Glomerular endothelial cell (primary cell): ENCODE measurements at regions not wholly inside any gene's neighbourhood (a gene's known extent, or its start where the extent isn't known, plus 50 kb on each side); places are given as distances from the start of the nearest gene placed in this dataset.
"Not testable (repeated sequence)": the region's sequence is repeated elsewhere in the genome, so short reads cannot be mapped to it uniquely, and the experiment has no call there.

ENCODE experiments used
- DNase-seq: peaks from one replicate; pipeline ENCODE4 v3.0.0-alpha.2; 2011; ENCODE audit warnings: low read depth, low spot score; ENCODE audit errors: extremely low read depth

DNA sequence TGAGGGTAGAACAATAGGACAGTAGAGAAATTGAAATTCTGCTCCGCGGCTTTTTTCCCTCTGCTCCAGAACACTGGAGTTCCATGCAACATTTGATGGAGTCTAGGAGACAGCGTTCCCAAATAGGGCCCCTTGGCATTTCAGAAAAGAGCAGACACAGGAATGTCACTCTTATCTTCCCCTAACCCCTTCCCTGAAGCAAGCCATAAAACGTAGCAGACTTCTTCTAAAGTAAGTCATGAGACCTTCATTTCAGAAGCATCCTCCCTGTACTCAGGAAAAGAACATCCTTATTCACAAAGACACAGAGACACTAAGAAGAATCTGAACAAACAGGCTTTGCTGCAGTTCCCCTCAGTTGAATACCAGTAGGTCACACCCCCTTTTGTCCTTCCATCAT, 296.1 kb upstream of the SOX9 start:
- no peak for DNase-seq

DNA sequence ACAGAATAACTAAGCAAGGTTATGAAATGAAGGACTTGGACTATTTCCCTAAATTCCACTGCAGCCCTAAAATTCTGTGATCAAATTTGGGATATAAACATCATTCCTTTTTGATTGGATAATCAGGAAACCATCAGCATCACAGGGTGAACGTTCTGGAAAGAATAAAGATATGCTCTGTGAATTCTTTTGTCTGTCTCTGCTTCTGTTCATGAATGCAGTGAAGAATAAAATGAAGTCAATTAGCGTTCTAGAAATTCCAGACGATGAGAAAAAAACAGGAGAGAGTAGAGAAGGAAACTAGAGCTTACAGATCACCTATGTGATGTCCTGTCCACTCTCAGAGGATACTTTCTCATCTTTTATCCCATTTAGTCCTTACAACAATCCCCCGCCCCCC, 295.1 kb upstream of the SOX9 start:
- DNase-seq, result no peak

GRCh38 chr17:71828182-71828596, 292.6 kb upstream of the SOX9 start:
- DNase-seq, result no peak

DNA sequence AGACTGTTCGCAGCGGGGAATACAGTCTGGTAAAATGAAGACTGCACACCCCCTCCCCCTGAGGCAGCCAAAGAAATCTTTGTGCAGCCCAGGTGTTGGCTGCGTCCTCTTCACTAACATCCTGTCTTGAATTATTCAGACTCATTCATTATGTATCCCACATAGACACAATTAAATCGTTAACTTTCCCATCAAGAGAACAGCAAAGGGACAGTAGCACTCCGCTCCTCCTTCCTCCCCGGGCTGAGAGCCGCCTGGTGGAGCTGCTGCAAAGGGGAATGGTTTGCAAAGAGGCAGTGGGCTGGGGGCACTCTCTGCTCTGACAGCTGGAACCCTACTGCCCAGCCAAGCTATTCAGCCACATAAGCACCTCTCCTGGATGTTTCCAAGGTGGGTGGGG, 290.0 kb upstream of the SOX9 start:
- no peak for DNase-seq

GRCh38 chr17:71842986-71843385, 277.8 kb upstream of the SOX9 start:
- no peak for DNase-seq

DNA sequence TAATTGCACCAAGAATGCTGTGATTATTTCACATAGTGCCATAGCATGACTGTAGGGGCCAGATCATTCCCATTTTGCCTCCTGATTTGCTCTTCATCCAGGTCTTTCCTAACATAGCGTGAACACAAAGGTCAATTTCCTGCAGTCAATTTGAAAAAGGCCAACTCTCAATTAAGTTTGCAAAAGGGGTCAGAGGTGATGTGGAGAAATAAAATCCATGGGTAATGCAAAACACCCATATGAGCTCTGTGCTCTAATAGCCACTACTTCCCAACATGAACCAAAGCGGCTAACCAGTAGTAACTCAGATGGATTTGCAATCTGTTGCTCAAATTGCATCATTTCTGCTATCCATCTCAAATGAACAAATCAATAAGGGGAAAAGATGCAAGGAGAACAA, 275.5 kb upstream of the SOX9 start:
- no peak for DNase-seq

DNA sequence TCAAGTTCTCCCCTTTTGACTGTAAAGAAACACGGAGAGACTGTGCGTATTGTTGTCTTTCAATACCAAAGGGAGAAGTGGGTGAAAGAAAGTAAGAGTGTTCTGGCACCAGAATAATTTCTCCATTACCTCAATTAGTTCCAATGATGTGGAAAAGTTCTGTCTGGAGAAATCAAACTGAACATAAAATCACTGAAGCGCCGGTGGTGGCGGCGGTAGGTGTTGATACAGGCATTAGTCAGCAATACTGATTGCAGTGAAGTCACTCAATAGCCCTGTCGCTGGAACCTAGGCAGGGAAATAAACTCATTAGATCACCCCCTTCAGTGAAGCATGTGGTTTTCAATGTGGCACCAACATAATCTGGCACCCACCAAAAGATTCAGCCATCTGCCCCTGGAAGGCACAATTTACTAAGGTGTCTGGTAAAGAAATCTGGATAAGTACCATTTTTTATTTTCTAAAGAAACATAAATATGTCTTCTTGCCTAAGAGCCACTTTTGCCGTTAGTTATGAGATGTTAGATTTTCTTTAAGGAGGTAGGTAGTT, 274.2 kb upstream of the SOX9 start:
- DNase-seq, result no peak

DNA sequence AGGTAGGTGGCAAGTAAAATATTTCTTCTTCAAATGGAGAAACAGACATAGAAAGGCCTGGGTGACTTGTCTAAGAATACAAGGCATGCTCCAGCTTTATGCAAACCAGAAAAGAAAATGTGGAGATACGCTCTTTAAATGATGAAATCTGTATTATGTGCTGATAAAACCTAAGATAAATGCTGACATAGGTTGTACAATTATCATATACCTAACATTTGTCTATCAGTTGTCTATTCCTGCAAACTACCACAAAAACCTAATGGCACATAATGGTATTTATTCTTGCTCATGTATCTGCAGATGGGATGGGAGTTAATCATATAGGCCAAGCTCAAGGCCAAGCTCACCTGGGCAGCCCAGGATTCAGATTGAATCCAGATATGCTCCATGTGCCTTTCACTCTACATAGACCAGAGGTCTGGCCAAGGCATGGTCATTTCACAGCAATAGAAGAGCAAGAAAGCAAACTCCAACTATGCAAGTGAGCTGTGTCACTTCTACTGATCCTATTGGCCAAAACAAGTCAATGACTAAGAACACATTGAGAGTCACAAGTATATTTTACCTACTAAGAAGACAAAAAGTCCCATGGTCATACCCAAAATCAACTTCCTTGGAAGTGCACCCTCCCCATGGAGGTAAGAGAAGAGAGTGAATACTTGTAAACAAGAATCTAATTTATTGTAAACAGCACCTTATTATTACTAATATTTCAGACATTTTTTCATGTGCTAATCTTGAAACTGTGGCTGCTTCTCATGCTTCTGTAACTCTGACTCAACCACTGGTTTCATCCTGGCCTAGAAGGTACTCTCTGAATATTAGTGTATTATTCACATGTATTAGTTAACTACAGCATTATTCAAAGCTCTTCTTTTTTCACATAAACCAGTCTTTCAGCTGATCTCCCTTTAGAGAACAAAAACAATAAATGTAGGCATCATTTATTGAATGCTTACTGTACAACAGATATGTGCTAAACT, 270.7 kb upstream of the SOX9 start:
- DNase-seq, result no peak

DNA sequence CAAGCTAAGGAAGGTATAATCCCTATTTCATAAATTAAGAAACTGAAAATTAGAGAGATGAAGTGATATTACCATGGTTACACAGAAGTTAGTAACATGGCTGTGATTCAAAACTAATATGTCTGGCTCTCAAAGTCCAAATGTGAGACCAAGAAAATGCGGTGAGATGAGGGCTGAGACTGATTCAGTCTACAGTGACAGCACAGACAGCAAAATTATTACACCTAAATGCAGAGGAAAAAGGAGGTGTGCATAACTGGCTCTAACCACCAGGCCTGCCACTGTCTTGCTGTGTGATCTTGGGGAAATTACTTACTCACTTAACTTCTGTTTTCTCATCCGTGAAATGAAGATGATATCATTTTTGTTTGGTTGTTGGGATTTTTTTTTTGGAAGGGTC, 270.0 kb upstream of the SOX9 start:
- no peak for DNase-seq

DNA sequence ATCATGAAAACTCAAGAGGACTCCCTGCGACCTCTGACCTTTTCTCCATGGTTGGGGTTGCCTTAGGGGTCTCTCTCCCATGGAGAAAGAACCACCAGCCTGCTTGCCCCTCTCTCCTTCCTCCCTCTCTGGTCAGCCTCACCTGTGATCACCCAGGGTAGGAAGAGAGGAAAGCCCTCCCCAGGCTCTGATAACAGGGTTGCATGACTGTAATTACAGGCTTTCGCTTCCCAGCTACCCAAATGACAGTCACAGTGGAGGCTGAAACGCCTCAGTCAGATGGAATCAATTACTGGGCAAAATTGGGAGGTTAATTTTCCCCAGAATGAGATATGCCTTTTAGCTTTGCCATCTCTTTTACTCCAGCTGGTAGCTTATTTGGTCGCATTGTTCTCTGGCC, 265.8 kb upstream of the SOX9 start:
- DNase-seq, result no peak

DNA sequence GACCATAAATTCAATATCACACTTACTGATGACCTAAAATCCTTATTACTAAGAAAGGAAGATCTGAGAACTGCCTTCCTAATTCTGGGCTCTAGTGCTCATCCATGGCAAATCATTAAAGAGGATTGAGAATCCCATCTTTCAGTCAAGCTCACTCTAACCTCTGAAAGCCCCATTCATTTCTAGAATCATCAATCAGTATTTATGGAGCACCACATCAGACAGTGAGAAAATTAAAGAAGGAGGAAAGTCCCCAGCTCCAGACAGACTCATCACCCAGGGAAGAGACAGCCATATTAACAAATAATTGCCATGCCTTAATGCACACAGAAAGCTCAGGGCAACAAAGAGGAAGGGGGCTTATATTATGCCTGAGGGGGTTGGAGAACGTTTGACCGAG, 256.1 kb upstream of the SOX9 start:
- DNase-seq, result no peak

- no peak for DNase-seq
Observed at GRCh38 chr17:71866095-71866494, 254.7 kb upstream of the SOX9 start.

DNA sequence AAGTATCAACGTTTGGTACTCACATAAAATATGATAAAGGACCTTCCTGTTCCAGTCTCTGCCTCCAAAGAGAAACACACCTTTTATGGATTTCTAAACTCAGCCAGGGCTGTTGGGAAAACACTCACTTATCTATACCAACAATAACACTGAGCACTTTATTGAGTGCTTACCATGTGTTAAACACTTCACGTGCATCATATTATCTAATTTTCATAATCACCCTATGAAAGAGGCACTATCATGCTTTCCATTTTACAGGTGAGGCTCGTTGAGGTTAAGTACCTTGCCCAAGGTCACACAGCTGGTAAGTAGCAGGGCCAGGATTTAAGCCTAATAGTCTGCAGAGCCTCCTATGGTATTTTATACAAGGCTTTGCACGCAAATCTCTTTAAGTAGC, 251.5 kb upstream of the SOX9 start:
- no peak for DNase-seq

GRCh38 chr17:71869841-71870545, 250.8 kb upstream of the SOX9 start:
- DNase-seq, result no peak

- DNase-seq, result no peak
Observed at GRCh38 chr17:71870546-71870862, 250.3 kb upstream of the SOX9 start.

GRCh38 chr17:71872843-71873485, 247.9 kb upstream of the SOX9 start:
- no peak for DNase-seq

GRCh38 chr17:71874773-71875172, 246.0 kb upstream of the SOX9 start:
- not testable (repeated sequence) for DNase-seq

DNA sequence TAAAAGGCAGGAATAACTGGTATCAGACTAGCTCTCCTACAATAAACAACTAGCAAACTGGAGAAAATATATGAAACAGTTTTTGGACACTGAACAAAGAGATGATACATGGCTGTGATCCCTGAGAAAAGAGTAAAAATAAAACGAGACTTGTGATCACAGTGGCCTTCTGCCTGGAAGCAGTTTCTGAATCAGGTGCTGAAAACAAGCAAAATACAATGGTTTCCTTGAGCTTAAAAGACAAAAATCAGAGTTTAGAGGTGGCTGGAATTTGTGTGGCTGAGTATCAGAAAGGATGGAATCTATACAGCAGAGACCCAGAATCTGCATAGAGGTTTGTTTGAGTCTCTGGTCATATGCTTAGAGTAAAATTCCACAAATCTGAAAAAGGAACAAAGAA, 242.5 kb upstream of the SOX9 start:
- DNase-seq, result no peak

GRCh38 chr17:71878998-71879397, 241.8 kb upstream of the SOX9 start:
- no peak for DNase-seq

- no peak for DNase-seq
Observed at GRCh38 chr17:71881041-71881440, 239.8 kb upstream of the SOX9 start.

- no peak for DNase-seq
Observed at GRCh38 chr17:71881581-71881980, 239.2 kb upstream of the SOX9 start.
